Muscle of leg (tissue), 3 donors: ENCODE measurements at regions not wholly inside any gene's neighbourhood (a gene's known extent, or its start where the extent isn't known, plus 50 kb on each side); places are given as distances from the start of the nearest gene placed in this dataset.
"Not testable (repeated sequence)": the region's sequence is repeated elsewhere in the genome, so short reads cannot be mapped to it uniquely, and the experiment has no call there.

Source experiments
- DNase-seq: peaks from one replicate; pipeline ENCODE4 v3.0.0; 2013
- H3K27ac ChIP-seq: one replicate; pipeline ENCODE4 v1.5.1; 2013; ENCODE audit warnings: mild to moderate bottlenecking, low read length, control low read depth
- H3K27me3 ChIP-seq: one replicate; pipeline ENCODE4 v1.6.1; 2013; ENCODE audit warnings: low read length; ENCODE audit not compliant: control insufficient read depth, insufficient read depth
- H3K36me3 ChIP-seq: one replicate; pipeline ENCODE4 v1.6.1; 2013; ENCODE audit warnings: low read length; ENCODE audit not compliant: control insufficient read depth, insufficient read depth
- H3K4me1 ChIP-seq: one replicate; pipeline ENCODE4 v1.6.1; 2013; ENCODE audit warnings: low read length; ENCODE audit not compliant: control insufficient read depth, insufficient read depth
- H3K4me3 ChIP-seq: one replicate; pipeline ENCODE4 v1.5.1; 2013; ENCODE audit warnings: low read length, control low read depth
- H3K9me3 ChIP-seq: replicated peaks from 2 replicates; pipeline ENCODE4 v1.6.1; 2013; ENCODE audit warnings: low read depth, low read length; ENCODE audit not compliant: control insufficient read depth
- WGBS: methylation state at CpG from one replicate; pipeline ENCODE4 v1.1.5; 2013; ENCODE audit warnings: missing lambda C conversion rate; ENCODE audit not compliant: insufficient coverage; 5-methylcytosine and 5-hydroxymethylcytosine counted together

GRCh38 chr3:156044634-156044975, 75.8 kb upstream of the KCNAB1 start:
- Histone ChIP-seq H3K36me3 (no peaks in the 10 kb centered on the region), H3K27me3 (no peaks in the 10 kb centered on the region), H3K4me3 (no peak overlapping the region), H3K4me1 (no peaks in the 10 kb centered on the region), H3K9me3 (no peaks in the 10 kb centered on the region), H3K27ac (no peak overlapping the region)
- DNase-seq: no peak
- 93% methylated on average over 13 of the region's 13 CpGs for WGBS

- no CpG with 5 or more reads among the region's 3 CpGs for WGBS
- H3K27ac ChIP-seq, H3K4me1 ChIP-seq, DNase-seq, H3K36me3 ChIP-seq, H3K4me3 ChIP-seq, H3K27me3 ChIP-seq, H3K9me3 ChIP-seq: not testable (repeated sequence)
These were observed 71.9 kb upstream of the KCNAB1 start for GRCh38 chr3:156048483-156048882.

GRCh38 chr3:156050918-156051317, 69.5 kb upstream of the KCNAB1 start:
- H3K4me3 ChIP-seq: no peak overlapping the region
- H3K4me1 ChIP-seq: no peaks in the 10 kb centered on the region
- no peaks in the 10 kb centered on the region for H3K36me3 ChIP-seq
- no CpG with 5 or more reads among the region's 1 CpG for WGBS
- no peaks in the 10 kb centered on the region for H3K9me3 ChIP-seq
- DNase-seq: no peak
- H3K27ac ChIP-seq: no peak overlapping the region
- no peaks in the 10 kb centered on the region for H3K27me3 ChIP-seq

- H3K36me3 ChIP-seq: no peaks in the 10 kb centered on the region
- H3K9me3 ChIP-seq: no peaks in the 10 kb centered on the region
- DNase-seq: no peak
- WGBS: 97% methylated on average over 14 of the region's 15 CpGs
- no peak overlapping the region for H3K4me3 ChIP-seq
- no peaks in the 10 kb centered on the region for H3K4me1 ChIP-seq
- H3K27me3 ChIP-seq: no peaks in the 10 kb centered on the region
- H3K27ac ChIP-seq: no peak overlapping the region
These were observed 68.7 kb upstream of the KCNAB1 start for GRCh38 chr3:156051651-156052050.

- H3K4me3 ChIP-seq: no peak overlapping the region
- no peaks in the 10 kb centered on the region for H3K27me3 ChIP-seq
- H3K4me1 ChIP-seq: no peaks in the 10 kb centered on the region
- no peaks in the 10 kb centered on the region for H3K36me3 ChIP-seq
- no peak for DNase-seq
- H3K27ac ChIP-seq: no peak overlapping the region
- no peaks in the 10 kb centered on the region for H3K9me3 ChIP-seq
- WGBS: 100% methylated on average over 1 of the region's 9 CpGs
These were observed 68.3 kb upstream of the KCNAB1 start for GRCh38 chr3:156052115-156052514.

GRCh38 chr3:156059950-156060501, 60.4 kb upstream of the KCNAB1 start:
- 23% methylated on average over 1 of the region's 2 CpGs for WGBS
- Histone ChIP-seq H3K36me3 (no peaks in the 10 kb centered on the region), H3K4me1 (no peaks in the 10 kb centered on the region), H3K9me3 (no peaks in the 10 kb centered on the region), H3K4me3 (no peak overlapping the region), H3K27me3 (no peaks in the 10 kb centered on the region), H3K27ac (no peak overlapping the region)
- DNase-seq: no peak

GRCh38 chr3:156068151-156068550, 52.2 kb upstream of the KCNAB1 start:
- not testable (repeated sequence) for H3K4me1 ChIP-seq, DNase-seq, H3K36me3 ChIP-seq, H3K27me3 ChIP-seq, H3K9me3 ChIP-seq, H3K4me3 ChIP-seq, H3K27ac ChIP-seq
- WGBS: 100% methylated on average over 1 of the region's 3 CpGs

- Histone ChIP-seq H3K36me3 (no peaks in the 10 kb centered on the region), H3K4me3 (no peak overlapping the region), H3K27me3 (no peaks in the 10 kb centered on the region), H3K4me1 (no peaks in the 10 kb centered on the region), H3K27ac (no peak overlapping the region), H3K9me3 (no peaks in the 10 kb centered on the region)
- WGBS: 100% methylated on average over 2 of the region's 2 CpGs
- DNase-seq: no peak
These were observed 50.4 kb upstream of the KCNAB1 start for GRCh38 chr3:156070028-156070427.
